ENCODE measurements at regions not wholly inside any gene's neighbourhood (a gene's known extent, or its start where the extent isn't known, plus 50 kb on each side); places are given as distances from the start of the nearest gene placed in this dataset.

DNA sequence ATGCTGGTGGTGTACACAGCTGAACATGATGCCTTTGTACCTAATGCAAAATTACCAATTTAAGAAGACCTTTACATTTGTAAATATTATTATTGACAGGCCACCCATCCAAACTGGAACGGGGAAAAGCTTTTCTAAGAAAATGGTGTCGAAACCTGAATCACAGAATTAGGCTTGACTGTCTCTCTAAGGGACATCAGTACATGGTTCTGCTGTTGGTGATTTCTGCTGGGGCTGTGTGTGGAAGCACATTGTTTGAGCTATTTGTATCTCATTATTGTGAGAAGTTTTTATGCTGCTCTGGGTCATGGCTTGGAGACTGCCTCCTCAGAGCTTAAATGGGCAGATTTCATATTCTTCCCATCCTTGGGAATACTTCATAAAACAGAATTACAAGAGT, 420.9 kb upstream of the POU3F3 start:
- TF ChIP-seq EZH2 (IDR thresholded peaks at IDR 0.05; ENCODE audit: low read depth, low read length, severe bottlenecking) = no peak
- TF ChIP-seq CTCF (IDR thresholded peaks at IDR 0.05; ENCODE audit: control extremely low read depth in 1 of 3, insufficient read depth in 1 of 3, low read depth in 1 of 3, low read length in 3 of 3) = no peak
- no peak for TF ChIP-seq MAX (IDR thresholded peaks at IDR 0.05)
- TF ChIP-seq RXRA (IDR thresholded peaks at IDR 0.05; ENCODE audit: insufficient read depth, low read depth, low read length) = no peak
- TF ChIP-seq POLR2AphosphoS5 (IDR thresholded peaks at IDR 0.05; ENCODE audit: low read depth, low read length) = no peak
- TF ChIP-seq TEAD4 (IDR thresholded peaks at IDR 0.05; ENCODE audit: low read depth, low read length) = no peak
- no peak for TF ChIP-seq TAF1 (IDR thresholded peaks at IDR 0.05; ENCODE audit: low read depth, low read length)
- TF ChIP-seq POLR2A (IDR thresholded peaks at IDR 0.05; ENCODE audit: control extremely low read depth in 1 of 2, low read depth in 2 of 2, low read length in 2 of 2) = no peak
- no peak for TF ChIP-seq RAD21 (IDR thresholded peaks at IDR 0.05 in 1 of 2, conservative IDR thresholded peaks at IDR 0.05 in 1 of 2; ENCODE audit: low read depth in 2 of 2, low read length in 2 of 2)
- no peak for TF ChIP-seq JUN (IDR thresholded peaks at IDR 0.05; ENCODE audit: low read depth, low read length)
- TF ChIP-seq CEBPB (IDR thresholded peaks at IDR 0.05; ENCODE audit: low read depth, low read length) = no peak
- no peak for TF ChIP-seq CHD1 (IDR thresholded peaks at IDR 0.05; ENCODE audit: low read depth, low read length)

Measured in H1 (cell line).